Osteocyte (in vitro differentiated cells): ENCODE measurements at regions not wholly inside any gene's neighbourhood (a gene's known extent, or its start where the extent isn't known, plus 50 kb on each side); places are given as distances from the start of the nearest gene placed in this dataset.

Experiments used
- DNase-seq: peaks from one replicate; pipeline ENCODE4 v3.0.0; 2021; ENCODE audit warnings: mixed read lengths; ENCODE audit not compliant: unreplicated experiment; ENCODE audit errors: extremely low spot score
- H3K27ac Mint-ChIP-seq: one replicate; pipeline ENCODE4 v1.8.0; 2021; ENCODE audit warnings: mild to moderate bottlenecking, mixed read lengths; ENCODE audit not compliant: unreplicated experiment
- H3K27me3 Mint-ChIP-seq: one replicate; pipeline ENCODE4 v1.8.0; 2021; ENCODE audit warnings: mixed read lengths; ENCODE audit not compliant: unreplicated experiment
- H3K36me3 Mint-ChIP-seq: one replicate; pipeline ENCODE4 v1.8.0; 2021; ENCODE audit warnings: mixed read lengths; ENCODE audit not compliant: unreplicated experiment
- H3K4me1 Mint-ChIP-seq: one replicate; pipeline ENCODE4 v1.8.0; 2021; ENCODE audit warnings: mixed read lengths; ENCODE audit not compliant: unreplicated experiment
- H3K4me3 Mint-ChIP-seq: one replicate; pipeline ENCODE4 v1.8.0; 2021; ENCODE audit warnings: mild to moderate bottlenecking, moderate library complexity, mixed read lengths; ENCODE audit not compliant: unreplicated experiment
- H3K9me3 Mint-ChIP-seq: one replicate; pipeline ENCODE4 v1.8.0; 2021; ENCODE audit warnings: mixed read lengths; ENCODE audit not compliant: unreplicated experiment
- CTCF ChIP-seq: fragments of 200-600 bp; sonication (generic); IDR thresholded peaks from 2 replicates; pipeline ENCODE4 v1.5.0; 2021; ENCODE audit warnings: antibody characterized with exemption, mild to moderate bottlenecking, moderate library complexity

GRCh38 chr2:19669559-19669958, 232.2 kb downstream of the TTC32 start:
- DNase-seq = peak; percentile 30
- H3K27me3 Mint-ChIP-seq = no peaks in the 10 kb centered on the region
- no peak for TF ChIP-seq CTCF
- peaks cover 18% of the 10 kb centered on the region for H3K4me1 Mint-ChIP-seq
- H3K27ac Mint-ChIP-seq = no peak overlapping the region
- no peak overlapping the region for H3K4me3 Mint-ChIP-seq
- H3K9me3 Mint-ChIP-seq = no peaks in the 10 kb centered on the region
- no peaks in the 10 kb centered on the region for H3K36me3 Mint-ChIP-seq

GRCh38 chr2:19669126-19669525, 232.7 kb downstream of the TTC32 start:
- no peak for TF ChIP-seq CTCF
- Mint-ChIP-seq H3K27ac (no peak overlapping the region), H3K4me1 (peaks cover 14% of the 10 kb centered on the region)

GRCh38 chr2:19667536-19667949, 234.2 kb downstream of the TTC32 start:
- no peaks in the 10 kb centered on the region for H3K36me3 Mint-ChIP-seq
- no peak for TF ChIP-seq CTCF
- no peak overlapping the region for H3K27ac Mint-ChIP-seq
- no peaks in the 10 kb centered on the region for H3K9me3 Mint-ChIP-seq
- H3K4me3 Mint-ChIP-seq = no peak overlapping the region
- peak; percentile 21 for DNase-seq
- H3K27me3 Mint-ChIP-seq = no peaks in the 10 kb centered on the region
- H3K4me1 Mint-ChIP-seq = no peaks in the 10 kb centered on the region

More at GRCh38 chr2:19669126-19669525, 232.7 kb downstream of the TTC32 start:
- Mint-ChIP-seq H3K4me3 (no peak overlapping the region), H3K9me3 (no peaks in the 10 kb centered on the region), H3K27me3 (no peaks in the 10 kb centered on the region), H3K36me3 (no peaks in the 10 kb centered on the region)
- peak; percentile 51 for DNase-seq

GRCh38 chr2:19667085-19667484, 234.7 kb downstream of the TTC32 start:
- no peaks in the 10 kb centered on the region for H3K4me1 Mint-ChIP-seq
- H3K36me3 Mint-ChIP-seq = no peaks in the 10 kb centered on the region
- DNase-seq = no peak
- H3K27ac Mint-ChIP-seq = no peak overlapping the region
- H3K4me3 Mint-ChIP-seq = no peak overlapping the region
- H3K9me3 Mint-ChIP-seq = no peaks in the 10 kb centered on the region
- no peaks in the 10 kb centered on the region for H3K27me3 Mint-ChIP-seq
- TF ChIP-seq CTCF = peak; percentile 59

GRCh38 chr2:19664646-19665045, 237.1 kb downstream of the TTC32 start:
- H3K4me1 Mint-ChIP-seq = no peaks in the 10 kb centered on the region
- no peak for DNase-seq
- no peak overlapping the region for H3K4me3 Mint-ChIP-seq

More at GRCh38 chr2:19664646-19665045, 237.1 kb downstream of the TTC32 start:
- no peak for TF ChIP-seq CTCF
- Mint-ChIP-seq H3K36me3 (no peaks in the 10 kb centered on the region), H3K27me3 (no peaks in the 10 kb centered on the region), H3K9me3 (no peaks in the 10 kb centered on the region), H3K27ac (no peak overlapping the region)
